A549 (cell line): ENCODE measurements at regions not wholly inside any gene's neighbourhood (a gene's known extent, or its start where the extent isn't known, plus 50 kb on each side); places are given as distances from the start of the nearest gene placed in this dataset.
A peak's percentile ranks its signal among the peaks of the same experiment; 100 is the strongest.

Source experiments
- ATAC-seq, 2 experiments: fragments of 200-7000 bp in 1 of 2; fragments of >200 bp in 1 of 2; cut with Nextera tagmentation in 1 of 2; cut with Tn5 transposase in 1 of 2; 3 replicates each; pipeline versions ENCODE4 v1.8.0 to v1.9.1; 2018 to 2020; ENCODE audit warnings: mild to moderate bottlenecking in 1 of 2, moderate library complexity in 1 of 2
- CTCF ChIA-PET: fragments of 300-600 bp; sonication (Branson Sonifier 250); formaldehyde crosslinking; extraction: SDS; loops from one replicate; lab custom pipeline; 2021; ENCODE audit warnings: antibody characterized with exemption, inconsistent platforms; lab: Yijun Ruan, JAX
- POLR2A ChIA-PET: fragments of 350-600 bp; formaldehyde crosslinking; extraction: SDS; loops from one replicate; lab custom pipeline; 2021; ENCODE audit warnings: antibody characterized with exemption, inconsistent platforms; lab: Yijun Ruan, JAX
- DNase-seq, 2 experiments: peaks; one replicate each; pipeline versions ENCODE4 v3.0.0 to v3.0.0-alpha.2; 2011 to 2016; ENCODE audit warnings: low read depth in 1 of 2, low spot score in 1 of 2
- FAIRE-seq: peaks from 2 replicates; lab custom pipeline; 2011; peaks lifted over from hg19 to GRCh38; lab: Jason Lieb, UNC
- H3K27ac ChIP-seq, 2 experiments: fragments of >200 bp; sonication (Bioruptor Twin); formaldehyde crosslinking; 3 replicates each; pipeline ENCODE4 v1.5.1; 2016 to 2017
- H3K4me1 ChIP-seq: fragments of >200 bp; sonication (Bioruptor Twin); formaldehyde crosslinking; 3 replicates; pipeline ENCODE4 v1.6.1; 2016
- H3K4me2 ChIP-seq: fragments of >200 bp; sonication (Bioruptor Twin); formaldehyde crosslinking; 3 replicates; pipeline ENCODE4 v1.6.1; 2016
- H3K4me3 ChIP-seq: fragments of >200 bp; sonication (Bioruptor Twin); formaldehyde crosslinking; 3 replicates; pipeline ENCODE4 v1.5.1; 2016
- H3K9me3 ChIP-seq: fragments of >200 bp; sonication (Bioruptor Twin); formaldehyde crosslinking; 3 replicates; pipeline ENCODE4 v1.6.1; 2016
- CHD4 ChIP-seq: fragments of 200-600 bp; sonication (generic); IDR thresholded peaks from 2 replicates; pipeline ENCODE4 v1.6.1; 2016; ENCODE audit warnings: antibody characterized with exemption, mild to moderate bottlenecking, borderline replicate concordance
- EHF ChIP-seq: fragments of 250-450 bp; sonication (Bioruptor Pico); IDR thresholded peaks from 2 replicates; pipeline ENCODE4 v1.5.0; 2020; ENCODE audit warnings: mild to moderate bottlenecking
- EP300 ChIP-seq, 2 experiments: fragments of >200 bp; sonication (Bioruptor Twin); formaldehyde crosslinking; IDR thresholded peaks; 2 replicates in 1 of 2; 3 replicates in 1 of 2; pipeline ENCODE4 v1.6.1; 2016 to 2017
- ESRRA ChIP-seq: fragments of 150-350 bp; IDR thresholded peaks from 2 replicates; pipeline ENCODE4 v1.6.1; 2014; ENCODE audit warnings: mild to moderate bottlenecking, low read length, borderline replicate concordance
- FOSB ChIP-seq: fragments of 250-450 bp; sonication (Bioruptor Pico); IDR thresholded peaks from 2 replicates; pipeline ENCODE4 v1.5.0; 2020; ENCODE audit warnings: mild to moderate bottlenecking, moderate library complexity
- HEYL ChIP-seq: fragments of 250-450 bp; sonication (Bioruptor Pico); IDR thresholded peaks from 2 replicates; pipeline ENCODE4 v1.8.0; 2021; ENCODE audit warnings: mild to moderate bottlenecking, moderate library complexity
- JUN ChIP-seq, 2 experiments: fragments of >200 bp; sonication (Bioruptor Twin); formaldehyde crosslinking; IDR thresholded peaks; 2 replicates in 1 of 2; 3 replicates in 1 of 2; pipeline ENCODE4 v1.6.1; 2016 to 2017
- JUNB ChIP-seq: fragments of >200 bp; sonication (Bioruptor Twin); formaldehyde crosslinking; IDR thresholded peaks from 2 replicates; pipeline ENCODE4 v1.6.1; 2016
- KDM1A ChIP-seq: fragments of 200-600 bp; sonication (generic); IDR thresholded peaks from 2 replicates; pipeline ENCODE4 v1.6.1; 2016; ENCODE audit warnings: low read depth, mild to moderate bottlenecking
- KDM5A ChIP-seq: fragments of 200-600 bp; sonication (generic); IDR thresholded peaks from 2 replicates; pipeline ENCODE4 v1.6.1; 2016; ENCODE audit warnings: antibody characterized with exemption, mild to moderate bottlenecking
- MAFK ChIP-seq: fragments of 450-650 bp; IDR thresholded peaks from 2 replicates; pipeline ENCODE4 v1.6.1; 2014; ENCODE audit not compliant: partially characterized antibody
- MAX ChIP-seq: IDR thresholded peaks from 2 replicates; pipeline ENCODE4 v1.6.1; 2012
- NFE2L2 ChIP-seq: fragments of 150-350 bp; conservative IDR thresholded peaks from 2 replicates; pipeline ENCODE4 v1.6.1; 2014; ENCODE audit warnings: low read length
- NPAS2 ChIP-seq: fragments of 250-450 bp; sonication (Bioruptor Pico); IDR thresholded peaks from 2 replicates; pipeline ENCODE4 v1.8.0; 2022; ENCODE audit warnings: mild to moderate bottlenecking, moderate library complexity, borderline replicate concordance
- RAD21 ChIP-seq, 2 experiments: fragments of >200 bp in 1 of 2; sonication (Bioruptor Twin) in 1 of 2; formaldehyde crosslinking in 1 of 2; IDR thresholded peaks in 1 of 2; conservative IDR thresholded peaks in 1 of 2; 2 replicates in 1 of 2; 3 replicates in 1 of 2; pipeline ENCODE4 v1.6.1; 2012 to 2018; ENCODE audit warnings: inconsistent platforms in 1 of 2
- SMC3 ChIP-seq: fragments of >200 bp; sonication (Bioruptor Twin); formaldehyde crosslinking; IDR thresholded peaks from 3 replicates; pipeline ENCODE4 v1.6.1; 2018; ENCODE audit warnings: inconsistent platforms
- ZFP36 ChIP-seq: fragments of 450-650 bp; IDR thresholded peaks from 2 replicates; pipeline ENCODE4 v1.6.1; 2014; ENCODE audit warnings: borderline replicate concordance; ENCODE audit not compliant: partially characterized antibody
- ZNF302 ChIP-seq: fragments of 250-450 bp; sonication (Bioruptor Pico); IDR thresholded peaks from 2 replicates; pipeline ENCODE4 v1.9.0; 2021; ENCODE audit warnings: inconsistent platforms, mild to moderate bottlenecking, moderate library complexity
- WGBS: methylation state at CpG from one replicate; pipeline ENCODE4 v1.1.6; 2017; ENCODE audit errors: missing lambda C conversion rate; 5-methylcytosine and 5-hydroxymethylcytosine counted together
- TF ChIP-seq, protein P1 (sequence below): fragments of >200 bp; sonication (Bioruptor Twin); formaldehyde crosslinking; IDR thresholded peaks from 3 replicates; pipeline ENCODE4 v1.5.1; 2016
- TF ChIP-seq, protein P2 (sequence below): IDR thresholded peaks from 2 replicates; pipeline ENCODE4 v1.6.1; 2012; ENCODE audit warnings: low read depth, borderline replicate concordance
- TF ChIP-seq, protein P3 (sequence below): fragments of >200 bp; sonication (Bioruptor Twin); formaldehyde crosslinking; IDR thresholded peaks from 2 replicates; pipeline ENCODE4 v1.6.1; 2016

- Histone ChIP-seq H3K27ac (no peak overlapping the region), H3K4me1 (no peaks in the 10 kb centered on the region), H3K4me2 (no peak overlapping the region), H3K4me3 (no peak overlapping the region), H3K9me3 (no peaks in the 10 kb centered on the region)
- FAIRE-seq (no peak), ATAC-seq (no peak), DNase-seq (no peak)
- WGBS = 0% methylated on average over 1 of the region's 1 CpG
- CTCF ChIA-PET = no interaction called here
- POLR2A ChIA-PET = no interaction called here
- no peak for TF ChIP-seq NFE2L2
- TF ChIP-seq MAFK = peak; percentile 9
- no peak for TF ChIP-seq SMC3
These were observed 64.5 kb upstream of the GDF10 start for GRCh38 chr10:47235484-47235883.

- no peak for DNase-seq
- CTCF ChIA-PET = no interaction called here
- WGBS = 24% methylated on average over 9 of the region's 10 CpGs
- no peak for ATAC-seq
- no peak overlapping the region for H3K4me2 ChIP-seq
- no peak for FAIRE-seq
- H3K27ac ChIP-seq = no peak overlapping the region
- POLR2A ChIA-PET = no interaction called here
- no peaks in the 10 kb centered on the region for H3K4me1 ChIP-seq
- H3K4me3 ChIP-seq = no peak overlapping the region
- H3K9me3 ChIP-seq = no peaks in the 10 kb centered on the region
- TF ChIP-seq MAX (no peak), RAD21 (conservative IDR thresholded peaks at IDR 0.05 in 1 of 2, IDR thresholded peaks at IDR 0.05 in 1 of 2) (no peak), EP300 (IDR thresholded peaks at IDR 0.05) (no peak), CHD4 (no peak), KDM5A (no peak), ESRRA (no peak), JUN (IDR thresholded peaks at IDR 0.05) (no peak), NPAS2 (CRISPR knock-in tag) (no peak), HEYL (CRISPR knock-in tag) (no peak), ZNF302 (CRISPR knock-in tag) (no peak)
- TF ChIP-seq, all 56 proteins: peak for 0
These were observed 62.4 kb upstream of the GDF10 start for GRCh38 chr10:47237316-47238260.

DNA sequence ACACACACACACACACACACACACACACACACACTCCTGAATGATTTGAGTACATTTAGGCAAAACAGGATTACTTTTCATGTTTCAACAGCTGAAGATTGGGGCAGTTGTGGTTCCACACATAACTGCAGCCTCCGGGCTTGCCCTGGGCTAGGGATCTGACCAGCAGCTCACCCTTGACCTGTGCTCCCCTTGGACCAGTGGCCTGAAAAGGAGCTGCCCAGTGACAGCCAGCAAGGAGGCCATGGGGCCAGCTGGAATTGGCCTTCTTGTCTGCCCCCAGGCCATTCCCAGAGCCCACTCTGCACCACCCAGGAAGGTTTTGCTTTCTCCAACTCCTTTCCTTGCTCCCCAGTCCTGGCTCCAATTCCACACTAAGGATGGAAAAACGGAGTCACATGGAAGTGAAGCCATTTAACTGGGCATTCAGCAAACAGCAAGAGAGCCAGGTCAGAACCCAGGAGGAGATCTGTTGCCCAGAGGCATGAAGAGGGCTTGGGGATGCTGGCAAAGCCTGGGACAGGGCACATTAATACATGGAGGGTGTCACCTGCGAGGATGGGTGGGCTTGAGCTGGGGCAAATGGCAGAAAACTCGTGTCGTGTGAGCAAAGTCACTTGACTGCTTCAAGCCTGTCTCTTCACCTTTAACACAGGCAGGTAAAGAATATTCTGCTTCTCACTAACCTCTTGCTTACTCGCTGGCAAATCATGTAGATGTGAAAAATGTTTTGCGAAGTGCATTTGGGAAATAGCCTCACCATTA lies 61.5 kb upstream of the GDF10 start:
- Histone ChIP-seq H3K4me2 (no peak overlapping the region), H3K4me1 (no peaks in the 10 kb centered on the region), H3K27ac (no peak overlapping the region), H3K9me3 (no peaks in the 10 kb centered on the region), H3K4me3 (no peak overlapping the region)
- FAIRE-seq (no peak), ATAC-seq (no peak), DNase-seq (no peak)
- POLR2A ChIA-PET = no interaction called here
- CTCF ChIA-PET = interaction anchor here (1.1 kb wide), 1 partner anchor 13 kb away, joined by 4 read pairs; no protein-coding TSS in a partner anchor
- TF ChIP-seq JUNB (no peak), EHF (CRISPR knock-in tag) (no peak), FOSB (no peak), CHD4 (no peak), HEYL (CRISPR knock-in tag) (no peak), MAFK (no peak), ZFP36 (no peak), ESRRA (no peak), KDM1A (no peak)
- TF ChIP-seq, protein P1, sequence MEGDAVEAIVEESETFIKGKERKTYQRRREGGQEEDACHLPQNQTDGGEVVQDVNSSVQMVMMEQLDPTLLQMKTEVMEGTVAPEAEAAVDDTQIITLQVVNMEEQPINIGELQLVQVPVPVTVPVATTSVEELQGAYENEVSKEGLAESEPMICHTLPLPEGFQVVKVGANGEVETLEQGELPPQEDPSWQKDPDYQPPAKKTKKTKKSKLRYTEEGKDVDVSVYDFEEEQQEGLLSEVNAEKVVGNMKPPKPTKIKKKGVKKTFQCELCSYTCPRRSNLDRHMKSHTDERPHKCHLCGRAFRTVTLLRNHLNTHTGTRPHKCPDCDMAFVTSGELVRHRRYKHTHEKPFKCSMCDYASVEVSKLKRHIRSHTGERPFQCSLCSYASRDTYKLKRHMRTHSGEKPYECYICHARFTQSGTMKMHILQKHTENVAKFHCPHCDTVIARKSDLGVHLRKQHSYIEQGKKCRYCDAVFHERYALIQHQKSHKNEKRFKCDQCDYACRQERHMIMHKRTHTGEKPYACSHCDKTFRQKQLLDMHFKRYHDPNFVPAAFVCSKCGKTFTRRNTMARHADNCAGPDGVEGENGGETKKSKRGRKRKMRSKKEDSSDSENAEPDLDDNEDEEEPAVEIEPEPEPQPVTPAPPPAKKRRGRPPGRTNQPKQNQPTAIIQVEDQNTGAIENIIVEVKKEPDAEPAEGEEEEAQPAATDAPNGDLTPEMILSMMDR = no peak
- TF ChIP-seq, protein P2, sequence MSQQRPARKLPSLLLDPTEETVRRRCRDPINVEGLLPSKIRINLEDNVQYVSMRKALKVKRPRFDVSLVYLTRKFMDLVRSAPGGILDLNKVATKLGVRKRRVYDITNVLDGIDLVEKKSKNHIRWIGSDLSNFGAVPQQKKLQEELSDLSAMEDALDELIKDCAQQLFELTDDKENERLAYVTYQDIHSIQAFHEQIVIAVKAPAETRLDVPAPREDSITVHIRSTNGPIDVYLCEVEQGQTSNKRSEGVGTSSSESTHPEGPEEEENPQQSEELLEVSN = no peak
- TF ChIP-seq, protein P3, sequence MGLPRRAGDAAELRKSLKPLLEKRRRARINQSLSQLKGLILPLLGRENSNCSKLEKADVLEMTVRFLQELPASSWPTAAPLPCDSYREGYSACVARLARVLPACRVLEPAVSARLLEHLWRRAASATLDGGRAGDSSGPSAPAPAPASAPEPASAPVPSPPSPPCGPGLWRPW = no peak
- 22% methylated on average over 7 of the region's 7 CpGs for WGBS
